ENCODE measurements at regions not wholly inside any gene's neighbourhood (a gene's known extent, or its start where the extent isn't known, plus 50 kb on each side); places are given as distances from the start of the nearest gene placed in this dataset.

DNA sequence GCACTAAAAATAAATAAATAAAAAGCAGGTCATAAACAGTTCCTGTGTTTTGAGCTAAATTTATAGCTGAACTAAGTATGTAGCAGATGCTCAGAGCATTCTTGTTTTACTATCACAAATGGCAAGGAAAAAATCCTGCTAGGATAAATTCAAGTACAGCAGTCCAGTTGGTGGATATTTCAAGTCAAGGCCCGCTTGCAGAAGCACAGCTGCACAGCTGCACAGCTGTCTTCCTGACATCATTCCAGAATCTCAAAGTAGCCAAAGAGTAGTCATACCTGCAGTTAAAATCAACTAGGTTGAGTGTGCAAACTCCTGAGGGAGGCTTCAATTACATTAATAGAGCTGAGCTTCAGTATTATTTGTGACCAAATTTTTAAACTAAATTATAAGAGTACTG lies 297.7 kb upstream of the MANEA start:
- no peak for TF ChIP-seq EZH2 (IDR thresholded peaks at IDR 0.05)
- TF ChIP-seq, protein P1, sequence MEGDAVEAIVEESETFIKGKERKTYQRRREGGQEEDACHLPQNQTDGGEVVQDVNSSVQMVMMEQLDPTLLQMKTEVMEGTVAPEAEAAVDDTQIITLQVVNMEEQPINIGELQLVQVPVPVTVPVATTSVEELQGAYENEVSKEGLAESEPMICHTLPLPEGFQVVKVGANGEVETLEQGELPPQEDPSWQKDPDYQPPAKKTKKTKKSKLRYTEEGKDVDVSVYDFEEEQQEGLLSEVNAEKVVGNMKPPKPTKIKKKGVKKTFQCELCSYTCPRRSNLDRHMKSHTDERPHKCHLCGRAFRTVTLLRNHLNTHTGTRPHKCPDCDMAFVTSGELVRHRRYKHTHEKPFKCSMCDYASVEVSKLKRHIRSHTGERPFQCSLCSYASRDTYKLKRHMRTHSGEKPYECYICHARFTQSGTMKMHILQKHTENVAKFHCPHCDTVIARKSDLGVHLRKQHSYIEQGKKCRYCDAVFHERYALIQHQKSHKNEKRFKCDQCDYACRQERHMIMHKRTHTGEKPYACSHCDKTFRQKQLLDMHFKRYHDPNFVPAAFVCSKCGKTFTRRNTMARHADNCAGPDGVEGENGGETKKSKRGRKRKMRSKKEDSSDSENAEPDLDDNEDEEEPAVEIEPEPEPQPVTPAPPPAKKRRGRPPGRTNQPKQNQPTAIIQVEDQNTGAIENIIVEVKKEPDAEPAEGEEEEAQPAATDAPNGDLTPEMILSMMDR (IDR thresholded peaks at IDR 0.05) = no peak

All from neural progenitor cell (in vitro differentiated cells).